ENCODE measurements at regions not wholly inside any gene's neighbourhood (a gene's known extent, or its start where the extent isn't known, plus 50 kb on each side); places are given as distances from the start of the nearest gene placed in this dataset.

DNA sequence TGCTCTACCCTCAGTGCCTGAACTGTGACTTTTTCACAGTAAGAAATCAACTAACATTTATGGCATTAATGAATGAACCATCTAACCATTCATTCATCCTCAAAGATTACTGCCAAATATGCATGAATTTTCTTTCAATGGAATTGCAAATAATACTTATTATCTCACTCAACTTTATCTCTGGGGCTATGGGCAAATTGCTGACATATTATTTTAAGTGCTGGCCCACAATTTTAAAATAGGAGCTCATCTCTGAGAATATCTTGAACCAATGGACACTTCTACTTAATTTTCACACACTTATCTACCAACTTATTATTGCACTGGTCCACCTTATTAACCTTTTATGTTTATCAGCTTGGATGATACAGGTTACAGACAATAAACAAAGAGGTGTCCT, 182.8 kb downstream of the RBM43 start:
- no peak overlapping the region for H3K9ac ChIP-seq (ENCODE audit: low read depth, low read length)
- H3K4me1 ChIP-seq (ENCODE audit: insufficient read depth, low read length), result peaks cover 11% of the 10 kb centered on the region; the same call in 1 of the 2 replicates
- H3K27me3 ChIP-seq (ENCODE audit: insufficient read depth, low read length), result no peaks in the 10 kb centered on the region
- H3K9me3 ChIP-seq (ENCODE audit: insufficient read depth, low read depth, low read length), result 0 out of 2 replicates have a peak, but pooled peaks cover 8% of the 10 kb centered on the region
- H3K4me3 ChIP-seq (ENCODE audit: low read length), result no peak overlapping the region
- no peaks in the 10 kb centered on the region for H3K36me3 ChIP-seq (ENCODE audit: insufficient read depth, low read length)
- H3K27ac ChIP-seq (ENCODE audit: low read depth, low read length), result no peak overlapping the region

GRCh38 chr2:151071906-151072305, 189.8 kb downstream of the RBM43 start:
- Histone ChIP-seq H3K9ac (ENCODE audit: low read depth, low read length) (no peak overlapping the region), H3K27ac (ENCODE audit: low read depth, low read length) (peak overlapping the region; percentile 36; the same call in 1 of the 2 replicates), H3K27me3 (ENCODE audit: insufficient read depth, low read length) (no peaks in the 10 kb centered on the region), H3K9me3 (ENCODE audit: insufficient read depth, low read depth, low read length) (0 out of 2 replicates have a peak, but pooled peaks cover 8% of the 10 kb centered on the region), H3K4me1 (ENCODE audit: insufficient read depth, low read length) (peaks cover 26% of the 10 kb centered on the region), H3K4me3 (ENCODE audit: low read length) (no peak overlapping the region), H3K36me3 (ENCODE audit: insufficient read depth, low read length) (no peaks in the 10 kb centered on the region)
- no CpG with 5 or more reads among the region's 1 CpG for WGBS

DNA sequence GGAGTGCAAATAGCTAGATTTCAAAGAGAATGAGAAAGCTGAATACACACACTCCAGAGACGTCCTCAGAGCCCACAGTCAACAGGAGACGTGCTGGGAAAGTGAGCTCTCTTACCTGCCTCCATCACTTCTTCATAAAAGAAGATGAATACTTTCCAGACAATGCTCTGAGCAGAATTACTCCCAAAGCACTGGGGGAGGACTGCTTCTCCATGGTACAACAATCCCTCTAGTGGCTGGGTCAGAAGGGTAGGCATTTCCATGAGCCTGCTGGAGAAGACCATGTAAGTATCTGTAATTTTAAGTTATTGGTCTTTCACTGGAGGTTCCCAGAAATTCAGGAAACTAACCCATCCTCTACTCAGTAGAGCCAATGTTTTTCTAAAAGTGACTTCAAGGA, 190.3 kb downstream of the RBM43 start:
- Histone ChIP-seq H3K27me3 (ENCODE audit: insufficient read depth, low read length) (no peaks in the 10 kb centered on the region), H3K4me3 (ENCODE audit: low read length) (no peak overlapping the region), H3K36me3 (ENCODE audit: insufficient read depth, low read length) (no peaks in the 10 kb centered on the region), H3K9me3 (ENCODE audit: insufficient read depth, low read depth, low read length) (0 out of 2 replicates have a peak, but pooled peaks cover 8% of the 10 kb centered on the region), H3K4me1 (ENCODE audit: insufficient read depth, low read length) (peaks cover 26% of the 10 kb centered on the region), H3K27ac (ENCODE audit: low read depth, low read length) (peak overlapping the region; percentile 68; the same call in 1 of the 2 replicates), H3K9ac (ENCODE audit: low read depth, low read length) (no peak overlapping the region)
- WGBS, result 5% methylated on average over 2 of the region's 2 CpGs

DNA sequence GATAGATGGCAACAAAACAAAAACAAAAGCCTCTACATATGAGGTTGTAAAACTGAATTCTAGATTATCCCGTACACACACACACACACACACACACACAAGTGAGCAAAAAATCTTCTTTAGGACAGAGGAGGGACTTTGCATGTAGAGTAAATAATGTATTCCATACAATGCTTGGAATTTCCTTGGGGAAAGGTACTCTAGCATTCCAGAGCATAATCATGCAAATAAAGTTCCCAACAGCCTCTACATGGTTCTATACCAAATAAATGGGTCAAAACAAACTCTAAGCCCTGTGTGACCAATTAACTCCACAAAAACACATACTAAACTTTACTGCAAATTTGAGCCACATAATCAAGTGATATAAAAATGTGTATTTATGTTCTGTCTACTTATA, 191.4 kb downstream of the RBM43 start:
- H3K27ac ChIP-seq (ENCODE audit: low read depth, low read length), result peak overlapping the region; percentile 7; the same call in 1 of the 2 replicates
- H3K4me1 ChIP-seq (ENCODE audit: insufficient read depth, low read length), result peaks cover 26% of the 10 kb centered on the region
- H3K9ac ChIP-seq (ENCODE audit: low read depth, low read length), result no peak overlapping the region
- 0 out of 2 replicates have a peak, but pooled peaks cover 6% of the 10 kb centered on the region for H3K9me3 ChIP-seq (ENCODE audit: insufficient read depth, low read depth, low read length)
- H3K27me3 ChIP-seq (ENCODE audit: insufficient read depth, low read length), result no peaks in the 10 kb centered on the region
- no CpG with 5 or more reads among the region's 1 CpG for WGBS
- no peaks in the 10 kb centered on the region for H3K36me3 ChIP-seq (ENCODE audit: insufficient read depth, low read length)
- H3K4me3 ChIP-seq (ENCODE audit: low read length), result no peak overlapping the region

DNA sequence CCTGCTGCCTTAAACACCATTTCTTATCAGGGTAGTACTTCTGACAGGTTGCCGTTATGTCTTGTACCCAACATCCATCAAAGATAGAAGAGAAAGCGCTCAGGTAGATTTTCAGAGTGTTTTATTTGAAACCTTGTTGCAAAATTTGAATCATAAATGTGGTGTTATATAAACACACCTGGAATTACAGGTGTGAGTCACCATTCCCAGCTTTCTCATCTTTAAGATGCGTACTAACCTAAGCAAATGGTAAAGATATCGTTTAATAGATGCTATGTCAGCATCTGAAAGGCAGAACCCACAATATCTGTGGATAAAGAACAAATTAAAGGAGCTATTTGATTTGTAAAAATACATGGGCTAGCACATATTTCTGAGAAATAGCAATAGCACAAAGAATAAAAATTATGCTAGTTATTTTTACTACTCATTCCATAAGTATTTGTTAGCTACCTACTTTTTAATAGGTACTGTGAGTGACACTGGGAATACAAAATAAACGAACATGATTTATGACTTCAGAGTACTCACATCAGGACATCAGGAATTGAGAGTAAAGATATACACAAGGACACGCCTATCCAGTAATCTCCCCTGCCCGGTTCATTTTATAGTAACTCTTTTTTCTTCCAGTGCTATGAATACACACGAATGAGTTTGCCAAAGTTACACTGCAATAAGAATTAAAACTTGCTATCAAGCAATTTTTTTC, 193.8 kb downstream of the RBM43 start:
- 95% methylated on average over 7 of the region's 8 CpGs for WGBS

GRCh38 chr2:151063271-151063670, 198.4 kb downstream of the RBM43 start:
- Histone ChIP-seq H3K4me3 (ENCODE audit: low read length) (no peak overlapping the region), H3K36me3 (ENCODE audit: insufficient read depth, low read length) (no peaks in the 10 kb centered on the region), H3K9me3 (ENCODE audit: insufficient read depth, low read depth, low read length) (no peaks in the 10 kb centered on the region), H3K9ac (ENCODE audit: low read depth, low read length) (no peak overlapping the region), H3K27ac (ENCODE audit: low read depth, low read length) (no peak overlapping the region), H3K4me1 (ENCODE audit: insufficient read depth, low read length) (0 out of 2 replicates have a peak, but pooled peaks cover 3% of the 10 kb centered on the region), H3K27me3 (ENCODE audit: insufficient read depth, low read length) (no peaks in the 10 kb centered on the region)
- WGBS, result 65% methylated on average over 3 of the region's 3 CpGs

More for the DNA sequence above, 193.8 kb downstream of the RBM43 start:
- Histone ChIP-seq H3K9ac (ENCODE audit: low read depth, low read length) (no peak overlapping the region), H3K4me3 (ENCODE audit: low read length) (no peak overlapping the region), H3K4me1 (ENCODE audit: insufficient read depth, low read length) (peaks cover 26% of the 10 kb centered on the region), H3K27me3 (ENCODE audit: insufficient read depth, low read length) (no peaks in the 10 kb centered on the region), H3K36me3 (ENCODE audit: insufficient read depth, low read length) (no peaks in the 10 kb centered on the region), H3K9me3 (ENCODE audit: insufficient read depth, low read depth, low read length) (no peaks in the 10 kb centered on the region), H3K27ac (ENCODE audit: low read depth, low read length) (no peak overlapping the region)

- WGBS, result 93% methylated on average over 2 of the region's 2 CpGs
- H3K27ac ChIP-seq (ENCODE audit: low read depth, low read length), result no peak overlapping the region
- no peak overlapping the region for H3K9ac ChIP-seq (ENCODE audit: low read depth, low read length)
- no peaks in the 10 kb centered on the region for H3K9me3 ChIP-seq (ENCODE audit: insufficient read depth, low read depth, low read length)
- no peaks in the 10 kb centered on the region for H3K27me3 ChIP-seq (ENCODE audit: insufficient read depth, low read length)
- H3K36me3 ChIP-seq (ENCODE audit: insufficient read depth, low read length), result no peaks in the 10 kb centered on the region
- 0 out of 2 replicates have a peak, but pooled peaks cover 3% of the 10 kb centered on the region for H3K4me1 ChIP-seq (ENCODE audit: insufficient read depth, low read length)
- H3K4me3 ChIP-seq (ENCODE audit: low read length), result no peak overlapping the region
These were observed 201.4 kb downstream of the RBM43 start for GRCh38 chr2:151060287-151060686.

GRCh38 chr2:151056870-151057269, 204.8 kb downstream of the RBM43 start:
- Histone ChIP-seq H3K4me3 (ENCODE audit: low read length) (no peak overlapping the region), H3K27me3 (ENCODE audit: insufficient read depth, low read length) (no peaks in the 10 kb centered on the region), H3K9ac (ENCODE audit: low read depth, low read length) (no peak overlapping the region), H3K4me1 (ENCODE audit: insufficient read depth, low read length) (0 out of 2 replicates have a peak, but pooled peaks cover 3% of the 10 kb centered on the region), H3K9me3 (ENCODE audit: insufficient read depth, low read depth, low read length) (no peaks in the 10 kb centered on the region), H3K36me3 (ENCODE audit: insufficient read depth, low read length) (no peaks in the 10 kb centered on the region), H3K27ac (ENCODE audit: low read depth, low read length) (no peak overlapping the region)
- WGBS, result no CpG with 5 or more reads among the region's 1 CpG

DNA sequence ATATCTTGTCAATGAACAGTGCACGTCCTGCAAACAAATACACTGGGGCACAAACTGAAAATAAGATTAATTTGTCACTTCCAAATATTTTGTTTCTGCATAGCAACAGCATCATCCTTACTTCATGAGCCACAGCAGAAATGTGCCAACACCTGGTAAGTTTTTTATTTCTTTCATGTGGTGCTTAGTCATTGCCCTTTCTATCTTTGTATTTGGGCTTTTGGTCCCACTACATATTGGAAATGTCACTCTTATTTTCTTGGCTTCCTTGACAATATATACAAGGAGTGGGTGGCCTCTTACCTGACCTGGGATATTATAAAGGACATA, 208.0 kb downstream of the RBM43 start:
- Histone ChIP-seq H3K4me1 (ENCODE audit: insufficient read depth, low read length) (no peaks in the 10 kb centered on the region), H3K9me3 (ENCODE audit: insufficient read depth, low read depth, low read length) (no peaks in the 10 kb centered on the region), H3K27me3 (ENCODE audit: insufficient read depth, low read length) (no peaks in the 10 kb centered on the region), H3K36me3 (ENCODE audit: insufficient read depth, low read length) (no peaks in the 10 kb centered on the region), H3K27ac (ENCODE audit: low read depth, low read length) (no peak overlapping the region), H3K9ac (ENCODE audit: low read depth, low read length) (no peak overlapping the region), H3K4me3 (ENCODE audit: low read length) (no peak overlapping the region)
- WGBS, result 92% methylated on average over 1 of the region's 1 CpG

DNA sequence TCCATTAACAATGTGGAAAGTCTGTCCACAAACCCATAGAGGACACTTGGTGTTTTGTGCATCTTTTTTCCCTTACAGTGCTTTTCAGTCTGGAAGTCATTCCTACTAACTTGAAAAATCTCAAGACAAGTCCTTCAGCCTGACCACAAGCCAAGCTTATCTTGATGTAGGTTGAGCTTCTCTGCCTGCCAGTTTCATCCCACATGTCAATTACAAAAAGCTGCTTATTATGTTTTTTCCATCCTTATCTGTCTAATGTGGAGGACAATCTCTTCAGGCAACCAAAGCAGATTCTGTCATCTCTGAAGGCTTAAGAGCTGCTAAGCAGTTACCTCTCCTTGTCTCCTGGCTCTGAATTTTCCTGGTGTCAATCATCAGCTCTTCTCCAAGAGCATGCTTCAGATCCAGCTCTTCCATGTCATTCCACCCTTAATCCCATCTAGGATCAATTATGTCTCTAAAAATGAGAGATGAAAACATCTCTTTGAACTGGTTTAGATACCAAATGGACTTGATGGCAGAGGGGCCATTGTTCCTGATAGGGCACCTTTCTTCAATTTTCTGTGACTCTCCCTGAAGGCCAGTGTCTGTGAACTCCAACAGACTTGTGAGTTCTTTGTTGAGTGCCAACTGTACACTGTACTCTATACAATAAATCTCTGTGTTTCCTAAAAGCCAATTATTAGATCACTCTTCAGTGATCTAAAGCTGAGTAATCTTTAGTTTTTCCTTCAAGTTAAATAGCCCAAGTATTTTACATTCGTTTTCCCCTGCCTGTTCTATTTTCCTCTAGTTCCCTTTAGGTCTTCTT, 208.6 kb downstream of the RBM43 start:
- H3K27ac ChIP-seq (ENCODE audit: low read depth, low read length), result no peak overlapping the region
- H3K9me3 ChIP-seq (ENCODE audit: insufficient read depth, low read depth, low read length), result no peaks in the 10 kb centered on the region
- H3K36me3 ChIP-seq (ENCODE audit: insufficient read depth, low read length), result no peaks in the 10 kb centered on the region
- H3K9ac ChIP-seq (ENCODE audit: low read depth, low read length), result no peak overlapping the region
- H3K4me1 ChIP-seq (ENCODE audit: insufficient read depth, low read length), result no peaks in the 10 kb centered on the region
- H3K27me3 ChIP-seq (ENCODE audit: insufficient read depth, low read length), result no peaks in the 10 kb centered on the region
- H3K4me3 ChIP-seq (ENCODE audit: low read length), result no peak overlapping the region
- 83% methylated on average over 1 of the region's 1 CpG for WGBS

- Histone ChIP-seq H3K4me3 (ENCODE audit: low read length) (no peak overlapping the region), H3K4me1 (ENCODE audit: insufficient read depth, low read length) (no peaks in the 10 kb centered on the region), H3K9me3 (ENCODE audit: insufficient read depth, low read depth, low read length) (no peaks in the 10 kb centered on the region), H3K9ac (ENCODE audit: low read depth, low read length) (no peak overlapping the region), H3K27ac (ENCODE audit: low read depth, low read length) (no peak overlapping the region), H3K27me3 (ENCODE audit: insufficient read depth, low read length) (no peaks in the 10 kb centered on the region), H3K36me3 (ENCODE audit: insufficient read depth, low read length) (no peaks in the 10 kb centered on the region)
- 52% methylated on average over 2 of the region's 2 CpGs for WGBS
These were observed 210.0 kb downstream of the RBM43 start for GRCh38 chr2:151051574-151052220.

Data from HUES64 (cell line).